GM23338 (cell line): ENCODE measurements at regions not wholly inside any gene's neighbourhood (a gene's known extent, or its start where the extent isn't known, plus 50 kb on each side); places are given as distances from the start of the nearest gene placed in this dataset.
A peak's percentile ranks its signal among the peaks of the same experiment; 100 is the strongest.

ENCODE experiments used
- ATAC-seq: fragments of 200-7000 bp; cut with Tn5 transposase; 3 replicates; pipeline ENCODE4 v1.9.1; 2020
- DNase-seq: peaks from one replicate; pipeline ENCODE4 v3.0.0-alpha.2; 2015; ENCODE audit warnings: low spot score
- H2AFZ ChIP-seq: fragments of 200-600 bp; sonication (generic); 2 replicates; pipeline ENCODE4 v1.8.0; 2016; ENCODE audit warnings: antibody characterized with exemption, mild to moderate bottlenecking, moderate library complexity
- H3F3A ChIP-seq: fragments of 200-600 bp; sonication (generic); replicated peaks from 2 replicates; pipeline ENCODE4 v1.8.0; 2017; ENCODE audit warnings: antibody characterized with exemption, mixed run types, low read depth
- H3K27ac ChIP-seq: fragments of 200-600 bp; sonication (generic); 2 replicates; pipeline ENCODE4 v1.6.1; 2016; ENCODE audit warnings: low read depth
- H3K27me3 ChIP-seq: fragments of 200-600 bp; sonication (generic); 2 replicates; pipeline ENCODE4 v1.8.0; 2016; ENCODE audit warnings: mild to moderate bottlenecking, mixed run types, moderate library complexity; ENCODE audit not compliant: insufficient read depth
- H3K36me3 ChIP-seq: fragments of 200-600 bp; sonication (generic); 2 replicates; pipeline ENCODE4 v1.8.0; 2016; ENCODE audit warnings: mild to moderate bottlenecking; ENCODE audit not compliant: insufficient read depth
- H3K4me1 ChIP-seq: fragments of 200-600 bp; sonication (generic); 2 replicates; pipeline ENCODE4 v1.8.0; 2016; ENCODE audit warnings: mild to moderate bottlenecking, moderate library complexity; ENCODE audit not compliant: insufficient read depth
- H3K4me2 ChIP-seq: fragments of 200-600 bp; sonication (generic); 2 replicates; pipeline ENCODE4 v1.7.1; 2017; ENCODE audit warnings: mixed run types
- H3K4me3 ChIP-seq: fragments of 200-600 bp; sonication (generic); 2 replicates; pipeline ENCODE4 v1.6.1; 2016; ENCODE audit warnings: mixed run types
- H3K79me2 ChIP-seq: fragments of 200-600 bp; sonication (generic); replicated peaks from 2 replicates; pipeline ENCODE4 v1.8.0; 2017; ENCODE audit warnings: mild to moderate bottlenecking; ENCODE audit not compliant: insufficient read depth
- H3K9me2 ChIP-seq: fragments of 200-600 bp; sonication (generic); 2 replicates; pipeline ENCODE4 v1.8.0; 2017; ENCODE audit not compliant: insufficient read depth
- H4K20me1 ChIP-seq: fragments of 200-600 bp; sonication (generic); replicated peaks from 2 replicates; pipeline ENCODE4 v1.8.0; 2017; ENCODE audit warnings: mild to moderate bottlenecking; ENCODE audit not compliant: insufficient read depth
- H3K27ac Mint-ChIP-seq: 2 replicates; pipeline ENCODE4 v1.8.0; 2020; ENCODE audit warnings: inconsistent platforms, mild to moderate bottlenecking, moderate library complexity, mixed read lengths
- H3K27me3 Mint-ChIP-seq: 3 replicates; pipeline ENCODE4 v1.8.0; 2022; ENCODE audit warnings: low read depth, mild to moderate bottlenecking, moderate library complexity, mixed read lengths, inconsistent platforms; ENCODE audit not compliant: insufficient read depth, poor library complexity
- H3K36me3 Mint-ChIP-seq: 3 replicates; pipeline ENCODE4 v1.8.0; 2021; ENCODE audit warnings: low read depth, mild to moderate bottlenecking, inconsistent platforms, moderate library complexity, mixed read lengths
- H3K4me1 Mint-ChIP-seq: 3 replicates; pipeline ENCODE4 v1.8.0; 2020; ENCODE audit warnings: mild to moderate bottlenecking, inconsistent platforms, mixed read lengths
- H3K4me3 Mint-ChIP-seq: 3 replicates; pipeline ENCODE4 v1.8.0; 2021; ENCODE audit warnings: moderate library complexity, mild to moderate bottlenecking, inconsistent platforms, mixed read lengths
- H3K9me3 Mint-ChIP-seq: 3 replicates; pipeline ENCODE4 v1.8.0; 2020; ENCODE audit warnings: moderate library complexity, mild to moderate bottlenecking, inconsistent platforms, mixed read lengths
- CREB1 ChIP-seq: fragments of 250-450 bp; sonication (Bioruptor Pico); IDR thresholded peaks from 2 replicates; pipeline ENCODE4 v1.5.0; 2020; ENCODE audit warnings: low read depth, mild to moderate bottlenecking, moderate library complexity
- NANOG ChIP-seq: IDR thresholded peaks from 2 replicates; pipeline ENCODE4 v1.6.1; 2016; ENCODE audit warnings: antibody characterized with exemption, borderline replicate concordance
- ZNF331 ChIP-seq: fragments of 250-450 bp; sonication (Bioruptor Pico); IDR thresholded peaks from 2 replicates; pipeline ENCODE4 v1.5.0; 2020; ENCODE audit warnings: low read depth, mild to moderate bottlenecking, moderate library complexity
- TF ChIP-seq, protein P1 (sequence below): IDR thresholded peaks from 2 replicates; pipeline ENCODE4 v1.6.1; 2016; ENCODE audit warnings: antibody characterized with exemption
- TF ChIP-seq, protein P2 (sequence below), 2 experiments: fragments of 200-600 bp in 1 of 2; sonication (generic) in 1 of 2; conservative IDR thresholded peaks; 2 replicates each; pipeline versions ENCODE4 v1.5.1 to v1.6.1; 2016 to 2017; ENCODE audit warnings: antibody characterized with exemption in 2 of 2, low read depth in 2 of 2, mild to moderate bottlenecking in 2 of 2, moderate library complexity in 1 of 2

DNA sequence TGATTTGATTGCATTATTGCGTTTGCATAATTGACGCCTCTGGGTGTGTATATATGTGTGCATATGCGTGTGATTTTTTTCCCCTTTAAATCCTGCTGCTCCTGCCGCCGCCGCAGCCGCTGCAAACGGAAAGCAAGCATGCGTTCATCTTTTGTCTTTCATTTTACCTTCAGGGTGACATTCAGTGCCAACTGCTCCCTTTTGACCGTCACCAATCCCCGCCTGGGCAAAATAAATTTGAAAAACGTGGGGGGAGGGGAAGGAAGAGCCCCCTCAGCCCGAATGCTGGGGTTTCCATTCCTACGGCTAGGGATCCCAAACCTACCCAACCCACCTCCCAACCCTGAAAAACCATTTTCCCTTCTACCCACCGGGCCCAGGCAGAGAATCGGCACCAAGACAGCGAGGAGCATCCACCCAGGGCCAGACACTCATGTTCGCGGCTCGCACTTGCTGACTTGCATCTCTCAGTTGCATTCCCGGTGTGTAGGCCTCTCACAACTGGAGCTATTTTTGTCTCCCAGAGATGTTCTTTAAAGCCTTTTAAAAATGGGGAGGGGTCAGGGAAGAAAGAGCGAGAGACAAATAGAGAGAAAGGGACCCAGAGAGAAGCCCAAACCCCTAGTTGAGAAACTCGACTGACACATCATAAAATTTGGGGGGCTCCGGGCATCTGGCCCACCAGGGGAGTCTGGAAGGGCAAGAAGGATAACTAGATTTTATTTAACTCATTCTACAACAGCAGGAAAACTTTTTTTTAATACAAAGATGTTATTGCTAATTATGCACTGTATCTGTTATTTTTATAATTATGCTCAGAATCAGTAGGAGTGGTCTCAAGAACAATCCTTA, 367.1 kb upstream of the ESRRG start (continued):
- TF ChIP-seq, protein P1, sequence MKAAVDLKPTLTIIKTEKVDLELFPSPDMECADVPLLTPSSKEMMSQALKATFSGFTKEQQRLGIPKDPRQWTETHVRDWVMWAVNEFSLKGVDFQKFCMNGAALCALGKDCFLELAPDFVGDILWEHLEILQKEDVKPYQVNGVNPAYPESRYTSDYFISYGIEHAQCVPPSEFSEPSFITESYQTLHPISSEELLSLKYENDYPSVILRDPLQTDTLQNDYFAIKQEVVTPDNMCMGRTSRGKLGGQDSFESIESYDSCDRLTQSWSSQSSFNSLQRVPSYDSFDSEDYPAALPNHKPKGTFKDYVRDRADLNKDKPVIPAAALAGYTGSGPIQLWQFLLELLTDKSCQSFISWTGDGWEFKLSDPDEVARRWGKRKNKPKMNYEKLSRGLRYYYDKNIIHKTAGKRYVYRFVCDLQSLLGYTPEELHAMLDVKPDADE, result no peak
- no peak for TF ChIP-seq NANOG

DNA sequence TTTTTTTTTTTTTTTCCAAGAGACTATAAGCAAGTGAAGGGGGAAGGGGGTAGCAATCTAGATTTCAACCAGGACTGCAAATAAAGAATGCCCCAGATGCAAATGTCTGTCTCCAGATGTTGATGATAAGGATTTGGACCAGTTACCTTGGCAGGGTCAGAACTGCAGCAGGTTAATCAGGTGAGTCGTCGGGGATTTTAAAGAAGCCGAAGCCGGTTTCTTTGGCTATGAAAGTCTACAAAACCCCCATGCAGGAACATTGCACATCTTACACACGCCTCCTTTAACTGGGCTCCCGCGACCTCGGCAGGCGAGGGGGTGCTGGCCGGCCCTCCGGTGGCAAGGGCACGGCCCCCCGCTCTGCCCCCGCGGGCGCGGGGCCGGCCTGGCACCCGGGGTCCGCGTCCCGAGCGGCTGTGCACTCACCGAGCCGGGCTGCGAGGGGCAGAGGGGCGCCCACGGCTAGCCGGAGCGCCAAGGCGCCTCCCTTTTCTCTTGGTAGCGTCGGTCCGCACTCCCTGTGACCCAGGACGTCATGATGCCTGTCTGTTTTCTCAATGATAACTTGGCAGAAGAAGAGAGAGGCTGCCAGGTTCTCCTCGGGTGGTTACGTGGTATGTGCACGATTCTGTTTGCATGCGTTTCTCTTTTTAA, 366.3 kb upstream of the ESRRG start:
- peak overlapping the region; percentile 77 for H2AFZ ChIP-seq
- peak; percentile 49 for DNase-seq

DNA sequence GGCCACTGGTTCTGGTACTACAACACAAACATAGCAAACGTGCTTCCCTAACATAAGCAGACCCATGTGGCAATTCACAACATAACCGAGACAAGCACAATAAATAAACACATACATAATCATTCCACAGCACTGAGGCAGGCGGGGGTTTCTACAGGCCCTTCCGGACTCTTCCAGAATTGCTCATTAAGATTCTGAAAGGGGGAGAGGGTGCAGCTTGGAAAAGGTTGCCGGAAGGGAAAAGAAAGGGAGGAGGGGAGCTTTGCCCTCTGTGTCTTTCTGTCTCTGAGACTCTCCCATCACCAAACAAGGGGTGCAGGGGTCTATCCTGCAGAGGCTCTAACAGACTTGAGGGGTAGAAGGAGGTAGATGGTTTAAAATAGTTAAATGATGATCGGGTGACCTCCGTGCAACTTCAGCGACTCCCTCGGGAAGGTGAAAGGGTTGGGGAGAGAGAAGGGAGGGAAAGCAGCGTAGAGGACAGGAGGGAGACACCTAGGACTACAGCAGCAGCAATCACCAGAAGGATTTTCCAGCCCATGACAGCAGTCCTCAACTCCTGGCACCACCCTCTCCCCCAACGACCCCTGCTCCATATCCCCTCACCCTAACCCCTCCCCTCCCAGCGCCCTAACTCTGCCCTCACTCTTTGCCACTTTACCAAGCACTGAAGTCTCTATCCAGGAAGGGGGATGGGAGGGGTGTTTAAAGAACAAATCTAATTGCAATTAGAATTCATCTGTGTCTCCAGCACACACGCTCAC, 365.5 kb upstream of the ESRRG start:
- Mint-ChIP-seq H3K27me3 (peaks cover 36% of the 10 kb centered on the region), H3K27ac (no peak overlapping the region), H3K4me1 (peaks cover 29% of the 10 kb centered on the region), H3K4me3 (peak overlapping the region; percentile 80), H3K9me3 (no peaks in the 10 kb centered on the region), H3K36me3 (no peaks in the 10 kb centered on the region)
- Histone ChIP-seq H3K79me2 (no peaks in the 10 kb centered on the region), H3K27me3 (peaks cover 76% of the 10 kb centered on the region), H3K36me3 (no peaks in the 10 kb centered on the region), H3K4me3 (peak overlapping the region; percentile 65), H3F3A (no peaks in the 10 kb centered on the region), H3K27ac (no peak overlapping the region), H4K20me1 (peaks cover 5% of the 10 kb centered on the region; the same call in 1 of the 2 replicates), H3K4me1 (peaks cover 29% of the 10 kb centered on the region), H3K9me2 (no peaks in the 10 kb centered on the region), H3K4me2 (peak overlapping the region; percentile 88), H2AFZ (peak overlapping the region; percentile 77)
- TF ChIP-seq, protein P1, result 0 out of 2 replicates have a peak, but pooled peaks have one; percentile 9
- TF ChIP-seq ZNF331 (CRISPR knock-in tag), result no peak
- DNase-seq (peak; percentile 53), ATAC-seq (peak; percentile 76)

More for the DNA sequence above, 366.3 kb upstream of the ESRRG start:
- H4K20me1 ChIP-seq, result peaks cover 5% of the 10 kb centered on the region; the same call in 1 of the 2 replicates
- TF ChIP-seq, protein P2, sequence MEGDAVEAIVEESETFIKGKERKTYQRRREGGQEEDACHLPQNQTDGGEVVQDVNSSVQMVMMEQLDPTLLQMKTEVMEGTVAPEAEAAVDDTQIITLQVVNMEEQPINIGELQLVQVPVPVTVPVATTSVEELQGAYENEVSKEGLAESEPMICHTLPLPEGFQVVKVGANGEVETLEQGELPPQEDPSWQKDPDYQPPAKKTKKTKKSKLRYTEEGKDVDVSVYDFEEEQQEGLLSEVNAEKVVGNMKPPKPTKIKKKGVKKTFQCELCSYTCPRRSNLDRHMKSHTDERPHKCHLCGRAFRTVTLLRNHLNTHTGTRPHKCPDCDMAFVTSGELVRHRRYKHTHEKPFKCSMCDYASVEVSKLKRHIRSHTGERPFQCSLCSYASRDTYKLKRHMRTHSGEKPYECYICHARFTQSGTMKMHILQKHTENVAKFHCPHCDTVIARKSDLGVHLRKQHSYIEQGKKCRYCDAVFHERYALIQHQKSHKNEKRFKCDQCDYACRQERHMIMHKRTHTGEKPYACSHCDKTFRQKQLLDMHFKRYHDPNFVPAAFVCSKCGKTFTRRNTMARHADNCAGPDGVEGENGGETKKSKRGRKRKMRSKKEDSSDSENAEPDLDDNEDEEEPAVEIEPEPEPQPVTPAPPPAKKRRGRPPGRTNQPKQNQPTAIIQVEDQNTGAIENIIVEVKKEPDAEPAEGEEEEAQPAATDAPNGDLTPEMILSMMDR (conservative IDR thresholded peaks at IDR 0.05; ENCODE audit: low read depth in 2 of 2), result no peak
- peak; percentile 47; the same call in 1 of the 2 replicates for TF ChIP-seq CREB1 (CRISPR knock-in tag)
- H3K4me3 Mint-ChIP-seq, result peak overlapping the region; percentile 88
- peak overlapping the region; percentile 65 for H3K4me3 ChIP-seq
- H3K36me3 Mint-ChIP-seq, result no peaks in the 10 kb centered on the region
- no peak overlapping the region for H3K27ac Mint-ChIP-seq
- H3K27me3 Mint-ChIP-seq, result peaks cover 36% of the 10 kb centered on the region
- H3K27ac ChIP-seq, result no peak overlapping the region
- peaks cover 76% of the 10 kb centered on the region for H3K27me3 ChIP-seq
- H3K9me3 Mint-ChIP-seq, result no peaks in the 10 kb centered on the region
- no peaks in the 10 kb centered on the region for H3K79me2 ChIP-seq
- peak overlapping the region; percentile 88 for H3K4me2 ChIP-seq
- H3K9me2 ChIP-seq, result no peaks in the 10 kb centered on the region
- H3K36me3 ChIP-seq, result no peaks in the 10 kb centered on the region
- peaks cover 29% of the 10 kb centered on the region for H3K4me1 ChIP-seq
- peaks cover 29% of the 10 kb centered on the region for H3K4me1 Mint-ChIP-seq
- peak; percentile 77 for ATAC-seq
- no peaks in the 10 kb centered on the region for H3F3A ChIP-seq
